Keratinocyte (primary cell): ENCODE measurements at regions not wholly inside any gene's neighbourhood (a gene's known extent, or its start where the extent isn't known, plus 50 kb on each side); places are given as distances from the start of the nearest gene placed in this dataset.

Experiments used
- DNase-seq: peaks from one replicate; pipeline ENCODE4 v3.0.0-alpha.2; 2011; ENCODE audit warnings: low read depth, missing footprints, low spot score
- FAIRE-seq: peaks from 2 replicates; lab custom pipeline; 2011; peaks lifted over from hg19 to GRCh38; lab: Jason Lieb, UNC
- H2AFZ ChIP-seq: 2 replicates; pipeline ENCODE4 v1.6.0; 2012; ENCODE audit warnings: low read length, control low read depth, inconsistent platforms; ENCODE audit not compliant: control insufficient read depth
- H3K27ac ChIP-seq: 2 replicates; pipeline ENCODE4 v1.5.1; 2011; ENCODE audit warnings: low read length; ENCODE audit not compliant: control insufficient read depth, insufficient read depth
- H3K27me3 ChIP-seq: 3 replicates; pipeline ENCODE4 v1.6.0; 2011; ENCODE audit warnings: low read length; ENCODE audit not compliant: control insufficient read depth, insufficient read depth; ENCODE audit errors: extremely low read depth
- H3K36me3 ChIP-seq, 2 experiments: 2 replicates in 1 of 2; 3 replicates in 1 of 2; pipeline ENCODE4 v1.5.1; 2011; ENCODE audit warnings: low read length in 2 of 2, mild to moderate bottlenecking in 1 of 2; ENCODE audit not compliant: control insufficient read depth in 2 of 2, insufficient read depth in 2 of 2; ENCODE audit errors: extremely low read depth in 1 of 2
- H3K4me1 ChIP-seq: 3 replicates; pipeline ENCODE4 v1.5.1; 2011; ENCODE audit warnings: low read length; ENCODE audit not compliant: control insufficient read depth, insufficient read depth; ENCODE audit errors: extremely low read depth
- H3K4me2 ChIP-seq: 3 replicates; pipeline ENCODE4 v1.6.0; 2011; ENCODE audit warnings: low read depth, low read length; ENCODE audit not compliant: control insufficient read depth, insufficient read depth; ENCODE audit errors: extremely low read depth
- H3K4me3 ChIP-seq, 3 experiments: fragments of 200-600 bp in 1 of 3; sonication (generic) in 1 of 3; 2 replicates in 2 of 3; 3 replicates in 1 of 3; pipeline ENCODE4 v1.5.1; 2011 to 2016; ENCODE audit warnings: low read length in 3 of 3, mild to moderate bottlenecking in 3 of 3, control low read depth in 2 of 3, inconsistent platforms in 1 of 3, low read depth in 1 of 3, mixed read lengths in 1 of 3, mixed run types in 1 of 3, moderate library complexity in 1 of 3; ENCODE audit not compliant: control insufficient read depth in 2 of 3, insufficient read depth in 2 of 3; ENCODE audit errors: extremely low read depth in 1 of 3
- H3K79me2 ChIP-seq: 2 replicates; pipeline ENCODE4 v1.6.0; 2012; ENCODE audit warnings: low read length; ENCODE audit not compliant: control insufficient read depth, insufficient read depth
- H3K9ac ChIP-seq: 3 replicates; pipeline ENCODE4 v1.6.0; 2011; ENCODE audit warnings: low read length; ENCODE audit not compliant: control insufficient read depth, insufficient read depth; ENCODE audit errors: extremely low read depth
- H3K9me1 ChIP-seq: 3 replicates; pipeline ENCODE4 v1.6.0; 2011; ENCODE audit warnings: low read length; ENCODE audit not compliant: control insufficient read depth, insufficient read depth; ENCODE audit errors: extremely low read depth
- H3K9me3 ChIP-seq: 2 replicates; pipeline ENCODE4 v1.5.1; 2012; ENCODE audit warnings: low read depth, low read length; ENCODE audit not compliant: control insufficient read depth
- H4K20me1 ChIP-seq: 3 replicates; pipeline ENCODE4 v1.6.0; 2011; ENCODE audit warnings: low read length; ENCODE audit not compliant: control insufficient read depth, insufficient read depth; ENCODE audit errors: extremely low read depth
- EZH2 ChIP-seq: IDR thresholded peaks from one replicate; pipeline ENCODE4 v1.6.1; 2012; ENCODE audit warnings: inconsistent platforms, mild to moderate bottlenecking, low read length, moderate library complexity
- dilution Hi-C: fragments of 300-500 bp; cut with MboI; formaldehyde crosslinking; loops from one replicate; pipeline ENCODE4 v1.7.0; 2020; ENCODE audit warnings: low sequenced_read_pairs; ENCODE audit not compliant: extremely low pct_ligation_motif_present
- TF ChIP-seq, protein P1 (sequence below), 3 experiments: IDR thresholded peaks in 1 of 3; conservative IDR thresholded peaks in 1 of 3; optimal IDR thresholded peaks in 1 of 3; 2 replicates in 2 of 3; 3 replicates in 1 of 3; pipeline versions ENCODE3 to v1.5.1; 2011; ENCODE audit warnings: low read length in 3 of 3, mild to moderate bottlenecking in 3 of 3, moderate library complexity in 2 of 3, control low read depth in 1 of 3, inconsistent platforms in 1 of 3; ENCODE audit not compliant: insufficient read depth in 2 of 3; ENCODE audit errors: extremely low read depth in 1 of 3

DNA sequence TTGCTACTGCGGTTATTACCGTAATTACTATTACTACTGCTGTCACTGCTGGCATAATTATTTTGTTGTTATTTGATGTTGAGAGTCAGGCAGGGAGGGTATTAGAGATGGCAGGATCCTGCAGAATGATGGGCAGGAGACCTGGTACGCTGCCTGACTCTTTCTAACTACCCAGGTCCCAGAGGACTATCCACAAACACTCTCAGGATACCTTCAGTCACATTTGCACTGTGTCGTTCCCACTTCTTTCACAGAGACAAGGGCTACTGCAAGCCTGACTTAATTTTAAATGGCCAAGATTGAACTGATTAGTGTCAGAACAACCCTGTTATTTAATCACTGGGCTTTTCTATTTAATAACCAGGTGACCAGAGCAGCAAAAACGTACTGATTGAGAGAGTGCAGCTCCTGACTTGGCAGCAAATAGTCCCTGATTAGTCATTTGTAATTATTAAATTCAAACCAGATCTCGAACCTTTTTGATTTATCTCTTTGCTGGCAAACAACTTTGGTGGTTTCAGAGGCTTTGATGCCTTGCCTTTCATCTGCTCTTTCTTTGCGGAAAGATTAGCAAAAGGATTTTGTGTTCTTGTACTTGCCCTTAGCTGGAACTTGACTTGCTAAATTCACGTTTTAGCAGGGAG is 88.8 kb upstream of the ARHGEF3 start:
- Histone ChIP-seq H3K9me1 (no peaks in the 10 kb centered on the region), H3K4me3 (no peak overlapping the region), H3K9ac (no peak overlapping the region), H3K27me3 (no peaks in the 10 kb centered on the region), H3K4me2 (no peak overlapping the region), H3K79me2 (no peaks in the 10 kb centered on the region), H2AFZ (no peak overlapping the region), H3K4me1 (peaks cover 11% of the 10 kb centered on the region), H3K9me3 (no peaks in the 10 kb centered on the region), H3K27ac (no peak overlapping the region), H3K36me3 (no peaks in the 10 kb centered on the region), H4K20me1 (no peaks in the 10 kb centered on the region)
- TF ChIP-seq, protein P1, sequence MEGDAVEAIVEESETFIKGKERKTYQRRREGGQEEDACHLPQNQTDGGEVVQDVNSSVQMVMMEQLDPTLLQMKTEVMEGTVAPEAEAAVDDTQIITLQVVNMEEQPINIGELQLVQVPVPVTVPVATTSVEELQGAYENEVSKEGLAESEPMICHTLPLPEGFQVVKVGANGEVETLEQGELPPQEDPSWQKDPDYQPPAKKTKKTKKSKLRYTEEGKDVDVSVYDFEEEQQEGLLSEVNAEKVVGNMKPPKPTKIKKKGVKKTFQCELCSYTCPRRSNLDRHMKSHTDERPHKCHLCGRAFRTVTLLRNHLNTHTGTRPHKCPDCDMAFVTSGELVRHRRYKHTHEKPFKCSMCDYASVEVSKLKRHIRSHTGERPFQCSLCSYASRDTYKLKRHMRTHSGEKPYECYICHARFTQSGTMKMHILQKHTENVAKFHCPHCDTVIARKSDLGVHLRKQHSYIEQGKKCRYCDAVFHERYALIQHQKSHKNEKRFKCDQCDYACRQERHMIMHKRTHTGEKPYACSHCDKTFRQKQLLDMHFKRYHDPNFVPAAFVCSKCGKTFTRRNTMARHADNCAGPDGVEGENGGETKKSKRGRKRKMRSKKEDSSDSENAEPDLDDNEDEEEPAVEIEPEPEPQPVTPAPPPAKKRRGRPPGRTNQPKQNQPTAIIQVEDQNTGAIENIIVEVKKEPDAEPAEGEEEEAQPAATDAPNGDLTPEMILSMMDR (optimal IDR thresholded peaks at IDR 0.05 in 1 of 3, IDR thresholded peaks at IDR 0.05 in 1 of 3, conservative IDR thresholded peaks at IDR 0.05 in 1 of 3; ENCODE audit: extremely low read depth in 1 of 3, insufficient read depth in 2 of 3, low read length in 3 of 3) = no peak
- TF ChIP-seq EZH2 = no peak
- dilution Hi-C loops = no loop called here
- FAIRE-seq (no peak), DNase-seq (no peak)

DNA sequence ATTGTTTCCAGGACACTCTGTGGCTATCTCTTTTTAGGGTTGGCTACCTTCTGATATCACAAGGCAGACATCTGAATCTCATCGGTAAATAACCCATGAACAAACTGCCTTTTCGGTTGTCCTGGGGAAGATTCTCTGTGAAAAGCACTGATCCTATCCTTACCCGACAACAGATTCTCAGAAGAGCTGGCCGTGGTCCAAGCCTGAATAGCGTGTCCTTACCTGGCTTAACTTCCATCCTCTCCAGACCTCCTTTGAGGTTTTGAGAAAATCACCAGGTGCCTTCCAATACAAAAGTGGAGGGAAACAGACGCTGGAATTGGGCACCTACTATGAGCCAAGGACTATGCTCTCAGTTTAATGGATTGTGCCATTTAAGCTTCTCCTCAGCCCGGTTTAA is 87.4 kb upstream of the ARHGEF3 start:
- H3K36me3 ChIP-seq = no peaks in the 10 kb centered on the region
- peaks cover 21% of the 10 kb centered on the region for H3K4me1 ChIP-seq
- no peaks in the 10 kb centered on the region for H3K27me3 ChIP-seq
- H4K20me1 ChIP-seq = no peaks in the 10 kb centered on the region
- no peak overlapping the region for H3K27ac ChIP-seq
- H3K9ac ChIP-seq = no peak overlapping the region
- no peak for TF ChIP-seq EZH2
- TF ChIP-seq, protein P1 (optimal IDR thresholded peaks at IDR 0.05 in 1 of 3, IDR thresholded peaks at IDR 0.05 in 1 of 3, conservative IDR thresholded peaks at IDR 0.05 in 1 of 3; ENCODE audit: extremely low read depth in 1 of 3, insufficient read depth in 2 of 3, low read length in 3 of 3) = no peak
- dilution Hi-C loops = no loop called here
- DNase-seq (no peak), FAIRE-seq (no peak)
- H3K79me2 ChIP-seq = no peaks in the 10 kb centered on the region
- no peak overlapping the region for H3K4me2 ChIP-seq
- no peak overlapping the region for H3K4me3 ChIP-seq
- no peaks in the 10 kb centered on the region for H3K9me3 ChIP-seq
- no peaks in the 10 kb centered on the region for H3K9me1 ChIP-seq
- no peak overlapping the region for H2AFZ ChIP-seq
